Liver (tissue), 8 donors: ENCODE measurements at regions not wholly inside any gene's neighbourhood (a gene's known extent, or its start where the extent isn't known, plus 50 kb on each side); places are given as distances from the start of the nearest gene placed in this dataset.

ENCODE experiments used
- DNase-seq: peaks from one replicate; pipeline ENCODE4 v3.0.0-alpha.2; 2017; ENCODE audit warnings: low spot score
- H3K27ac ChIP-seq, 2 donors: one replicate each; pipeline ENCODE4 v1.7.0; 2013; ENCODE audit warnings: inconsistent platforms in 2 of 2, low read length in 2 of 2, control low read depth in 1 of 2, low read depth in 1 of 2, mild to moderate bottlenecking in 1 of 2
- H3K27me3 ChIP-seq, 4 donors: one replicate each; pipeline versions ENCODE4 v1.6.1 to v1.7.0; 2013; ENCODE audit warnings: low read length in 3 of 4, inconsistent platforms in 1 of 4, mild to moderate bottlenecking in 1 of 4, moderate library complexity in 1 of 4; ENCODE audit not compliant: control insufficient read depth in 4 of 4, insufficient read depth in 4 of 4
- H3K36me3 ChIP-seq, 4 donors: one replicate each; pipeline versions ENCODE4 v1.6.1 to v1.7.0; 2013; ENCODE audit warnings: low read length in 3 of 4, mild to moderate bottlenecking in 3 of 4, low read depth in 1 of 4, moderate library complexity in 1 of 4; ENCODE audit not compliant: control insufficient read depth in 4 of 4, insufficient read depth in 3 of 4
- H3K4me1 ChIP-seq, 4 donors: one replicate each; pipeline versions ENCODE4 v1.6.1 to v1.7.0; 2013; ENCODE audit warnings: low read length in 3 of 4, mild to moderate bottlenecking in 3 of 4, moderate library complexity in 1 of 4; ENCODE audit not compliant: control insufficient read depth in 4 of 4, insufficient read depth in 4 of 4
- H3K4me3 ChIP-seq, 3 donors: one replicate each; pipeline versions ENCODE4 v1.6.1 to v1.7.0; 2013; ENCODE audit warnings: low read length in 3 of 3, control low read depth in 1 of 3, low read depth in 1 of 3, mild to moderate bottlenecking in 1 of 3
- H3K9ac ChIP-seq, 2 donors: one replicate each; pipeline ENCODE4 v1.7.0; 2013; ENCODE audit warnings: low read length in 2 of 2, mild to moderate bottlenecking in 2 of 2, moderate library complexity in 2 of 2, control low read depth in 1 of 2, low read depth in 1 of 2
- H3K9me3 ChIP-seq, 4 donors: one replicate each; pipeline versions ENCODE4 v1.6.1 to v1.7.0; 2013; ENCODE audit warnings: low read length in 3 of 4; ENCODE audit not compliant: control insufficient read depth in 4 of 4
- ATF3 ChIP-seq: IDR thresholded peaks from 2 replicates; pipeline ENCODE4 v1.6.1; 2016; ENCODE audit warnings: antibody characterized with exemption
- CTCF ChIP-seq: fragments of 150-350 bp; IDR thresholded peaks from 2 replicates; pipeline ENCODE4 v1.5.1; 2017; ENCODE audit warnings: improper control_type of control experiment, low read depth, low read length; ENCODE audit not compliant: missing input control
- EGR1 ChIP-seq, 2 donors: IDR thresholded peaks; 2 replicates each; pipeline ENCODE4 v1.6.1; 2016 to 2018; ENCODE audit warnings: antibody characterized with exemption in 2 of 2, low read depth in 2 of 2
- FOXA1 ChIP-seq: IDR thresholded peaks from 2 replicates; pipeline ENCODE4 v1.6.1; 2016; ENCODE audit warnings: antibody characterized with exemption
- FOXA2 ChIP-seq: IDR thresholded peaks from 2 replicates; pipeline ENCODE4 v1.6.1; 2016; ENCODE audit warnings: antibody characterized with exemption
- GABPA ChIP-seq, 2 donors: IDR thresholded peaks in 1 of 2; conservative IDR thresholded peaks in 1 of 2; 2 replicates each; pipeline ENCODE4 v1.6.1; 2016; ENCODE audit warnings: antibody characterized with exemption in 2 of 2, mild to moderate bottlenecking in 1 of 2, moderate library complexity in 1 of 2
- HNF4A ChIP-seq, 2 donors: conservative IDR thresholded peaks; 2 replicates each; pipeline ENCODE4 v1.6.1; 2016; ENCODE audit warnings: antibody characterized with exemption in 2 of 2, mild to moderate bottlenecking in 2 of 2
- HNF4G ChIP-seq: IDR thresholded peaks from 2 replicates; pipeline ENCODE4 v1.6.1; 2016; ENCODE audit warnings: antibody characterized with exemption
- JUND ChIP-seq, 2 donors: IDR thresholded peaks; 2 replicates each; pipeline ENCODE4 v1.6.1; 2016; ENCODE audit warnings: antibody characterized with exemption in 2 of 2
- MAX ChIP-seq: IDR thresholded peaks from 2 replicates; pipeline ENCODE4 v1.6.1; 2016; ENCODE audit warnings: antibody characterized with exemption
- RAD21 ChIP-seq, 2 donors: IDR thresholded peaks; 2 replicates each; pipeline ENCODE4 v1.6.1; 2016; ENCODE audit warnings: antibody characterized with exemption in 2 of 2, mild to moderate bottlenecking in 2 of 2
- REST ChIP-seq: IDR thresholded peaks from 2 replicates; pipeline ENCODE4 v1.6.1; 2016; ENCODE audit warnings: antibody characterized with exemption, mild to moderate bottlenecking
- RXRA ChIP-seq, 2 donors: IDR thresholded peaks; 2 replicates each; pipeline ENCODE4 v1.6.1; 2017 to 2018; ENCODE audit warnings: antibody characterized with exemption in 2 of 2, mild to moderate bottlenecking in 1 of 2
- SP1 ChIP-seq: IDR thresholded peaks from 2 replicates; pipeline ENCODE4 v1.6.1; 2018; ENCODE audit warnings: antibody characterized with exemption, mild to moderate bottlenecking
- TAF1 ChIP-seq: conservative IDR thresholded peaks from 2 replicates; pipeline ENCODE4 v1.6.1; 2016; ENCODE audit warnings: antibody characterized with exemption, mild to moderate bottlenecking
- YY1 ChIP-seq: IDR thresholded peaks from 2 replicates; pipeline ENCODE4 v1.6.1; 2016; ENCODE audit warnings: antibody characterized with exemption, mild to moderate bottlenecking
- ZBTB33 ChIP-seq: IDR thresholded peaks from 2 replicates; pipeline ENCODE4 v1.6.1; 2016; ENCODE audit warnings: antibody characterized with exemption
- WGBS: extraction: QIAGEN DNeasy Blood & Tissue Kit; methylation state at CpG from one replicate; pipeline ENCODE4 v1.1.7; 2013; 5-methylcytosine and 5-hydroxymethylcytosine counted together
- donor health status: healthy.
- donor health status: healthy.
- donor health status: healthy.
- donor health status: healthy.
- donor health status: healthy.

- Histone ChIP-seq H3K9me3 (no peaks in the 10 kb centered on the region), H3K36me3 (no peaks in the 10 kb centered on the region), H3K27me3 (peaks cover 0 to 7% (median 0%) of the 10 kb centered on the region in 4 donors), H3K4me3 (no peak overlapping the region), H3K27ac (no peak overlapping the region), H3K9ac (no peak overlapping the region), H3K4me1 (peaks cover 0 to 3% (median 0%) of the 10 kb centered on the region in 4 donors)
- TF ChIP-seq SP1 (no peak), ZBTB33 (no peak), ATF3 (no peak), MAX (no peak), CTCF (no peak), FOXA2 (no peak), RXRA (IDR thresholded peaks at IDR 0.05) (no peak), FOXA1 (no peak), HNF4A (conservative IDR thresholded peaks at IDR 0.05) (no peak), YY1 (no peak), EGR1 (IDR thresholded peaks at IDR 0.05; ENCODE audit: low read depth in 2 of 2) (no peak), REST (no peak), GABPA (IDR thresholded peaks at IDR 0.05 in 1 of 2, conservative IDR thresholded peaks at IDR 0.05 in 1 of 2) (no peak)
- DNase-seq = no peak
- WGBS = 61% methylated on average over 7 of the region's 7 CpGs
These were observed 165.8 kb upstream of the FOXF1 start for GRCh38 chr16:86344586-86344871.

- H3K4me1 ChIP-seq = peaks cover 0 to 3% (median 0%) of the 10 kb centered on the region in 4 donors
- DNase-seq = no peak
- 53% methylated on average over 5 of the region's 5 CpGs for WGBS
These were observed 165.4 kb upstream of the FOXF1 start for GRCh38 chr16:86344881-86345280.

More at GRCh38 chr16:86344881-86345280, 165.4 kb upstream of the FOXF1 start:
- no peak overlapping the region for H3K27ac ChIP-seq
- no peaks in the 10 kb centered on the region for H3K9me3 ChIP-seq
- no peak overlapping the region for H3K4me3 ChIP-seq
- no peak overlapping the region for H3K9ac ChIP-seq
- H3K27me3 ChIP-seq = peaks cover 0 to 7% (median 0%) of the 10 kb centered on the region in 4 donors
- no peaks in the 10 kb centered on the region for H3K36me3 ChIP-seq
- no peak for TF ChIP-seq ATF3
- no peak for TF ChIP-seq MAX
- TF ChIP-seq SP1 = no peak
- TF ChIP-seq CTCF = no peak
- no peak for TF ChIP-seq JUND (IDR thresholded peaks at IDR 0.05)
- TF ChIP-seq RAD21 (IDR thresholded peaks at IDR 0.05) = no peak
- no peak for TF ChIP-seq HNF4G
- TF ChIP-seq TAF1 = no peak
- TF ChIP-seq YY1 = no peak
- TF ChIP-seq ZBTB33 = no peak
- TF ChIP-seq RXRA (IDR thresholded peaks at IDR 0.05) = no peak
- TF ChIP-seq HNF4A (conservative IDR thresholded peaks at IDR 0.05) = no peak
- TF ChIP-seq FOXA2 = no peak
